OCI-LY1 (cell line): ENCODE measurements at regions not wholly inside any gene's neighbourhood (a gene's known extent, or its start where the extent isn't known, plus 50 kb on each side); places are given as distances from the start of the nearest gene placed in this dataset.

Source experiments
- EZH2 ChIP-seq: fragments of 200-600 bp; sonication (generic), shearing (Covaris generic); IDR thresholded peaks from 2 replicates; pipeline ENCODE4 v1.8.0; 2017; ENCODE audit warnings: borderline replicate concordance, mixed run types, mild to moderate bottlenecking, antibody characterized with exemption, low read length, moderate library complexity, mixed read lengths
- TF ChIP-seq, protein P1 (sequence below): fragments of 200-600 bp; sonication (generic), shearing (Covaris generic); IDR thresholded peaks from 2 replicates; pipeline ENCODE4 v1.5.1; 2017; ENCODE audit warnings: mild to moderate bottlenecking, antibody characterized with exemption, low read length, moderate library complexity, mixed read lengths

DNA sequence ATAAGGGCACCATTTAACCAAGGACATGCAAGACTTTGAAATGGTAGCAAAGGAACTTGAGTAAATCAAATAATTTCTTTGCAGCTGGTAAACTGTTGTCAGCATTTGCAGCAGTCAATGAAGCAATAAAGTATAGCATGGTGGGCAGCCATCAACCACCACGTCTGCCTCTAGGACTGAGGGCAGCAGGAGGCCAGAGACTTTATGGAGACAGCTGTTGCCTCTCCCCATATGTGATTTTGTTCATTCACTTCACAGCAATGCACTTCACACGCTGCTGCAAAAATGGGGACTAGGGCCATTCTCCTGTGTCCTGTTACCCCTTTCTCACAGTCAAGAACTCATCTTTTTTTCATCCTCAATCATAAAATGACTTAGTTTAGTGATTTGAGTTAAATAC lies 51.3 kb upstream of the PCDH9 start:
- TF ChIP-seq, protein P1, sequence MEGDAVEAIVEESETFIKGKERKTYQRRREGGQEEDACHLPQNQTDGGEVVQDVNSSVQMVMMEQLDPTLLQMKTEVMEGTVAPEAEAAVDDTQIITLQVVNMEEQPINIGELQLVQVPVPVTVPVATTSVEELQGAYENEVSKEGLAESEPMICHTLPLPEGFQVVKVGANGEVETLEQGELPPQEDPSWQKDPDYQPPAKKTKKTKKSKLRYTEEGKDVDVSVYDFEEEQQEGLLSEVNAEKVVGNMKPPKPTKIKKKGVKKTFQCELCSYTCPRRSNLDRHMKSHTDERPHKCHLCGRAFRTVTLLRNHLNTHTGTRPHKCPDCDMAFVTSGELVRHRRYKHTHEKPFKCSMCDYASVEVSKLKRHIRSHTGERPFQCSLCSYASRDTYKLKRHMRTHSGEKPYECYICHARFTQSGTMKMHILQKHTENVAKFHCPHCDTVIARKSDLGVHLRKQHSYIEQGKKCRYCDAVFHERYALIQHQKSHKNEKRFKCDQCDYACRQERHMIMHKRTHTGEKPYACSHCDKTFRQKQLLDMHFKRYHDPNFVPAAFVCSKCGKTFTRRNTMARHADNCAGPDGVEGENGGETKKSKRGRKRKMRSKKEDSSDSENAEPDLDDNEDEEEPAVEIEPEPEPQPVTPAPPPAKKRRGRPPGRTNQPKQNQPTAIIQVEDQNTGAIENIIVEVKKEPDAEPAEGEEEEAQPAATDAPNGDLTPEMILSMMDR = no peak
- no peak for TF ChIP-seq EZH2
